HepG2 (cell line): ENCODE measurements at regions not wholly inside any gene's neighbourhood (a gene's known extent, or its start where the extent isn't known, plus 50 kb on each side); places are given as distances from the start of the nearest gene placed in this dataset.

Experiments used
- ATAC-seq: fragments of 200-7000 bp; cut with Tn5 transposase; 3 replicates; pipeline ENCODE4 v1.9.1; 2020; ENCODE audit warnings: mild to moderate bottlenecking, moderate library complexity
- BruUV-seq: library from RNA; stranded (reverse); fragments of 400-500 nt; replicated peaks from 2 replicates; lab custom pipeline; 2021; lab: Mats Ljungman, UMichigan
- CTCF ChIA-PET: fragments of 300-600 bp; formaldehyde crosslinking; extraction: SDS; loops from one replicate; lab custom pipeline; 2021; ENCODE audit warnings: low total read pairs, inconsistent platforms, low intra/inter-chr PET ratio; lab: Yijun Ruan, JAX
- POLR2A ChIA-PET: fragments of 350-600 bp; sonication (Branson Sonifier 250); formaldehyde crosslinking; loops from one replicate; lab custom pipeline; 2020; ENCODE audit warnings: antibody characterized with exemption, inconsistent platforms; lab: Yijun Ruan, JAX
- DNase-seq: peaks from one replicate; pipeline ENCODE4 v3.0.0-alpha.2; 2015; ENCODE audit warnings: low spot score
- FAIRE-seq: peaks from 3 replicates; lab custom pipeline; 2011; peaks lifted over from hg19 to GRCh38; lab: Jason Lieb, UNC
- H2AFZ ChIP-seq: one replicate; pipeline ENCODE4 v1.6.1; 2011; ENCODE audit warnings: low read length, inconsistent platforms
- H3K27ac ChIP-seq: fragments of 300-600 bp; 3 replicates; pipeline ENCODE4 v1.8.0; 2011; ENCODE audit warnings: mixed run types, mild to moderate bottlenecking, mixed read lengths, low read length, inconsistent platforms; ENCODE audit not compliant: insufficient read depth; ENCODE audit errors: extremely low read length
- H3K27me3 ChIP-seq, 2 experiments: fragments of 200-600 bp in 1 of 2; 2 replicates in 1 of 2; 3 replicates in 1 of 2; pipeline versions ENCODE4 v1.6.0 to v1.8.0; 2011; ENCODE audit warnings: low read length in 2 of 2, mild to moderate bottlenecking in 2 of 2, moderate library complexity in 2 of 2, inconsistent platforms in 1 of 2; ENCODE audit not compliant: insufficient read depth in 2 of 2, control insufficient read depth in 1 of 2
- H3K36me3 ChIP-seq, 2 experiments: fragments of 200-600 bp in 1 of 2; replicated peaks in 1 of 2; 2 replicates in 1 of 2; 3 replicates in 1 of 2; pipeline versions ENCODE4 v1.5.1 to v1.8.0; 2011; ENCODE audit warnings: low read length in 2 of 2, inconsistent platforms in 1 of 2; ENCODE audit not compliant: insufficient read depth in 2 of 2, control insufficient read depth in 1 of 2
- H3K4me1 ChIP-seq: 2 replicates; pipeline ENCODE4 v1.5.1; 2012; ENCODE audit warnings: low read length, inconsistent platforms; ENCODE audit not compliant: insufficient read depth
- H3K4me2 ChIP-seq: 2 replicates; pipeline ENCODE4 v1.6.0; 2011; ENCODE audit warnings: low read depth, low read length, inconsistent platforms
- H3K4me3 ChIP-seq, 3 experiments: fragments of 200-600 bp in 1 of 3; sonication (generic), shearing (Covaris generic) in 1 of 3; replicated peaks in 1 of 3; 2 replicates each; pipeline ENCODE4 v1.5.1; 2011 to 2016; ENCODE audit warnings: low read length in 3 of 3, inconsistent platforms in 2 of 3, low read depth in 2 of 3, mild to moderate bottlenecking in 2 of 3, control low read depth in 1 of 3, mixed read lengths in 1 of 3; ENCODE audit not compliant: insufficient read depth in 1 of 3
- H3K79me2 ChIP-seq: one replicate; pipeline ENCODE4 v1.6.1; 2011; ENCODE audit warnings: low read length, inconsistent platforms; ENCODE audit not compliant: insufficient read depth
- H3K9ac ChIP-seq: 2 replicates; pipeline ENCODE4 v1.6.0; 2011; ENCODE audit warnings: mild to moderate bottlenecking, low read depth, low read length, inconsistent platforms; ENCODE audit not compliant: insufficient read depth
- H3K9me3 ChIP-seq: 2 replicates; pipeline ENCODE4 v1.5.1; 2012; ENCODE audit warnings: mild to moderate bottlenecking, low read length
- H4K20me1 ChIP-seq: 2 replicates; pipeline ENCODE4 v1.6.0; 2011; ENCODE audit warnings: inconsistent platforms, mild to moderate bottlenecking, low read length, moderate library complexity; ENCODE audit not compliant: insufficient read depth
- ARHGAP35 ChIP-seq: sonication (generic); formaldehyde crosslinking; IDR thresholded peaks from 2 replicates; pipeline ENCODE4 v1.9.0; 2022; ENCODE audit warnings: mild to moderate bottlenecking, inconsistent platforms, moderate library complexity, missing genetic modification reagents, borderline replicate concordance
- BRCA1 ChIP-seq: sonication (generic); formaldehyde crosslinking; IDR thresholded peaks from 2 replicates; pipeline ENCODE4 v1.4.0; 2020; ENCODE audit warnings: missing genetic modification reagents
- CCDC6 ChIP-seq: sonication (generic); formaldehyde crosslinking; IDR thresholded peaks from 2 replicates; pipeline ENCODE4 v1.8.1; 2022; ENCODE audit warnings: mild to moderate bottlenecking, missing genetic modification reagents, moderate library complexity
- HDAC2 ChIP-seq: sonication (generic); formaldehyde crosslinking; IDR thresholded peaks from 2 replicates; pipeline ENCODE4 v1.4.0; 2020; ENCODE audit warnings: missing genetic modification reagents
- HMGA1 ChIP-seq: sonication (generic); formaldehyde crosslinking; conservative IDR thresholded peaks from 2 replicates; pipeline ENCODE4 v1.4.0; 2020; ENCODE audit warnings: missing genetic modification reagents
- PLRG1 ChIP-seq: fragments of 450-650 bp; conservative IDR thresholded peaks from 2 replicates; pipeline ENCODE4 v1.6.1; 2016
- TAF15 ChIP-seq: fragments of 200-400 bp; formaldehyde crosslinking; IDR thresholded peaks from one replicate; pipeline ENCODE4 v1.6.1; 2018; ENCODE audit warnings: mild to moderate bottlenecking, low read depth, low read length; ENCODE audit not compliant: poor library complexity, severe bottlenecking
- ZNF431 ChIP-seq: sonication (generic); formaldehyde crosslinking; IDR thresholded peaks from 2 replicates; pipeline ENCODE4 v1.9.0; 2022; ENCODE audit warnings: missing genetic modification reagents, low read depth, mild to moderate bottlenecking, borderline replicate concordance
- ZNF773 ChIP-seq: sonication (generic); formaldehyde crosslinking; IDR thresholded peaks from 2 replicates; pipeline ENCODE4 v1.4.0; 2020; ENCODE audit warnings: missing genetic modification reagents, borderline replicate concordance
- WGBS: methylation state at CpG from one replicate; pipeline ENCODE4 v1.1.6; 2017; ENCODE audit warnings: low lambda C conversion rate; 5-methylcytosine and 5-hydroxymethylcytosine counted together
- in situ Hi-C: cut with HindIII; loops from 2 replicates; pipeline ENCODE4 v1.10.0; 2017; ENCODE audit warnings: low pct_unique_long_range_greater_than_20kb; ENCODE audit not compliant: extremely low pct_ligation_motif_present
- intact Hi-C: fragments of 100-400 bp; cut with micrococcal nuclease; formaldehyde crosslinking; loops from one replicate; pipeline ENCODE4 v1.10.0; 2022; ENCODE audit not compliant: unreplicated experiment

DNA sequence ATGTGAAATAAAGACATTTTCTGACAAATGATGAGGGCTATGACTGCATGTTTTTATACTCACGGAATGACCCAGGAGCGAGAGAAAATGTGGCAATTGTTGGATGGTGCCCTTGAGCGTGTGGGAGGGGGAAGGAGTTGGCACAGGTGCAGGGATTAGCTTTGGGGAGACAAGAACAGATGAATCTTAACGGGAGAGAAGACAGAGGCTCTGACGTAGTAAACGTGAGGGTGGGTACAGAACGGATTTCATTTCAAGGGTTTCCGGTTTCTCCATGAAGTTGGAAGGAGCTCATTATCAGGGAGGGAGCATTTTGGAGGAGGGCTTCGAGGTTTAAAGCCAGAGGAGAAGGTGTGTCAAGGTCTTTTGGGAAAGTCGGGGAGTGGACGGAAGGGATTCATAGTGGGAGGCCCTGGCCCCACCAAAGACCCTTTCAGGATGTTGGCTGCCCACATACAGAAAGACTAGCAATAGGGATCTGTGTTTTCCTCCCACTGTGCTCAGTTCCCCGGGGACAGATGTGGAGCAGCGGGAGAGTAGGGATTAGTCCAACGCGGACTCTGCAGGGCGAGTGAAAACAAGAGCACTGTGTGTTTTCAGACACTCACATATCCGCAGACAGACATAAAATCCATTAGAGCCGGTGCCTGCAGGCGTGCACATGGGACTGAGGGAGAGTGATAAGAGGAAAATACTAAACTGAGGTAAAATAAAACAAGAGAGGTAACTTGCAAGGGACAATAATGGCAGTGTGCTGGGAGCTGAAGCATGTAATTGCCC is 584.1 kb downstream of the AJAP1 start:
- no peak for FAIRE-seq
- Histone ChIP-seq H3K4me1 (no peaks in the 10 kb centered on the region), H3K27me3 (peaks cover 0 to 4% of the 10 kb centered on the region in 2 experiments; a peak in 1 of 5 replicates), H3K9me3 (peaks cover 9% of the 10 kb centered on the region; the same call in 1 of the 2 replicates), H3K4me3 (no peak overlapping the region), H3K79me2 (no peaks in the 10 kb centered on the region), H3K36me3 (no peaks in the 10 kb centered on the region), H4K20me1 (no peaks in the 10 kb centered on the region), H3K4me2 (no peak overlapping the region), H3K9ac (no peak overlapping the region), H2AFZ (no peak overlapping the region), H3K27ac (no peak overlapping the region)
- no peak for TF ChIP-seq ZNF773 (CRISPR knock-in tag)
- TF ChIP-seq BRCA1 (CRISPR knock-in tag) = no peak
- TF ChIP-seq PLRG1 = no peak
- TF ChIP-seq ZNF431 (CRISPR knock-in tag) = no peak
- no peak for TF ChIP-seq CCDC6 (CRISPR knock-in tag)
- no peak for TF ChIP-seq HMGA1 (CRISPR knock-in tag)
- TF ChIP-seq ARHGAP35 (CRISPR knock-in tag) = no peak
- no peak for TF ChIP-seq HDAC2 (CRISPR knock-in tag)
- no peak for TF ChIP-seq TAF15
- in situ Hi-C loops (no loop called here), intact Hi-C loops (no loop called here)
- 13% methylated on average over 19 of the region's 19 CpGs for WGBS
- no peak for DNase-seq
- no TSS peak for BruUV-seq
- CTCF ChIA-PET = no interaction called here
- ATAC-seq = no peak
- POLR2A ChIA-PET = no interaction called here
